ENCODE measurements at regions not wholly inside any gene's neighbourhood (a gene's known extent, or its start where the extent isn't known, plus 50 kb on each side); places are given as distances from the start of the nearest gene placed in this dataset.

DNA sequence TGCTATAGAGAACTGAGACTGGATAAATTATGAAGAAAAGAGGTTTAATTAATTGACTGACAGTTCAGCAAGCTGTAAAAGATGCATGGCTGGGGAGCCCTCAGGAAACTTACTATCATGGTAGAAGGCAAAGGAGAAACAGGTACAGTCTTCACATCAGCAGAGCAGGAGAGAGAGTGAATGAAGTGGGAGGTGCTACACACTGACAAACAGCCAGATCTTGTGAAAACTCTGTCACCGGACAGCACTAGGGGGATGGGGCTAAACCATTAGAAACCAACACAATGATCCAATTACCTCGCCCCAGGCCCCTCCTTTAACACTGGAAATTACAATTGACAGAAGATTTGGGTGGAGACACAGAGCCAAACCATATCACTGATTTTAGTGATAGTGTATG lies 682.4 kb downstream of the SLC16A7 start:
- TF ChIP-seq, protein P1, sequence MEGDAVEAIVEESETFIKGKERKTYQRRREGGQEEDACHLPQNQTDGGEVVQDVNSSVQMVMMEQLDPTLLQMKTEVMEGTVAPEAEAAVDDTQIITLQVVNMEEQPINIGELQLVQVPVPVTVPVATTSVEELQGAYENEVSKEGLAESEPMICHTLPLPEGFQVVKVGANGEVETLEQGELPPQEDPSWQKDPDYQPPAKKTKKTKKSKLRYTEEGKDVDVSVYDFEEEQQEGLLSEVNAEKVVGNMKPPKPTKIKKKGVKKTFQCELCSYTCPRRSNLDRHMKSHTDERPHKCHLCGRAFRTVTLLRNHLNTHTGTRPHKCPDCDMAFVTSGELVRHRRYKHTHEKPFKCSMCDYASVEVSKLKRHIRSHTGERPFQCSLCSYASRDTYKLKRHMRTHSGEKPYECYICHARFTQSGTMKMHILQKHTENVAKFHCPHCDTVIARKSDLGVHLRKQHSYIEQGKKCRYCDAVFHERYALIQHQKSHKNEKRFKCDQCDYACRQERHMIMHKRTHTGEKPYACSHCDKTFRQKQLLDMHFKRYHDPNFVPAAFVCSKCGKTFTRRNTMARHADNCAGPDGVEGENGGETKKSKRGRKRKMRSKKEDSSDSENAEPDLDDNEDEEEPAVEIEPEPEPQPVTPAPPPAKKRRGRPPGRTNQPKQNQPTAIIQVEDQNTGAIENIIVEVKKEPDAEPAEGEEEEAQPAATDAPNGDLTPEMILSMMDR (IDR thresholded peaks at IDR 0.05), result no peak
- TF ChIP-seq POLR2A (IDR thresholded peaks at IDR 0.05), result no peak
- no peak for TF ChIP-seq POLR2AphosphoS5 (IDR thresholded peaks at IDR 0.05)

All from sigmoid colon (tissue), 4 donors.